ENCODE measurements at regions not wholly inside any gene's neighbourhood (a gene's known extent, or its start where the extent isn't known, plus 50 kb on each side); places are given as distances from the start of the nearest gene placed in this dataset.

DNA sequence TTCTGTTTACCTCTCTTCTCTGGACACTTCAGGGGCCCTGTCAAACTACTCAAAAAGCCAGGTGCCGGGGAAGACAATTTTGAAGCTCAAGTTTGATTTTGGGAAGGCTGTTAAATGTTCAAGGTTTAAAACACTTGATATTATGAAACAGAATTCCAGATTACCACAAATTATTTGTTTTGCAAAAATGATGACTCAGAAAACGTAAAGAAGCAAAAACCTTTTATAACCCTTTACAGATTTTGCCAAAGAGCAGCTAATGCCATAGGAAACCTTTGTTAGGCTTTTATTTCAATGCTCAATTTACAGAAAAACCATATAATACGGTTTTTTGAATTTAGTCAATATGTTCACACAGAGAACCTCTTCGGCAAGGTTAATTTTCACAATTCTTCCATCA is 593.4 kb upstream of the ZP4 start:
- no peak for TF ChIP-seq CTCF (IDR thresholded peaks at IDR 0.05)
- TF ChIP-seq POLR2A (IDR thresholded peaks at IDR 0.05): no peak
- no peak for TF ChIP-seq EP300 (IDR thresholded peaks at IDR 0.05)

Measured in sigmoid colon (tissue), 4 donors.